ENCODE measurements at regions not wholly inside any gene's neighbourhood (a gene's known extent, or its start where the extent isn't known, plus 50 kb on each side); places are given as distances from the start of the nearest gene placed in this dataset.
A peak's percentile ranks its signal among the peaks of the same experiment; 100 is the strongest.
"Not testable (repeated sequence)": the region's sequence is repeated elsewhere in the genome, so short reads cannot be mapped to it uniquely, and the experiment has no call there.

GRCh38 chr2:156779416-156780120, 343.4 kb downstream of the GPD2 start:
- FAIRE-seq = no peak

- FAIRE-seq = not testable (repeated sequence)
Observed at GRCh38 chr2:156781677-156782076, 345.5 kb downstream of the GPD2 start.

- no peak for FAIRE-seq
Observed at GRCh38 chr2:156784020-156784701, 348.0 kb downstream of the GPD2 start.

- FAIRE-seq = no peak
Observed at GRCh38 chr2:156787517-156787916, 351.3 kb downstream of the GPD2 start.

- FAIRE-seq = no peak
Observed at GRCh38 chr2:156790343-156791037, 354.3 kb downstream of the GPD2 start.

- no peak for FAIRE-seq
Observed at GRCh38 chr2:156792242-156792840, 356.2 kb downstream of the GPD2 start.

- FAIRE-seq = no peak
Observed at GRCh38 chr2:156797832-156798231, 361.7 kb downstream of the GPD2 start.

- FAIRE-seq = no peak
Observed at GRCh38 chr2:156800065-156800653, 364.0 kb downstream of the GPD2 start.

- no peak for FAIRE-seq
Observed at GRCh38 chr2:156800781-156801361, 364.7 kb downstream of the GPD2 start.

GRCh38 chr2:156803243-156803642, 367.1 kb downstream of the GPD2 start:
- FAIRE-seq = no peak

- FAIRE-seq = no peak
Observed at GRCh38 chr2:156803967-156804366, 367.8 kb downstream of the GPD2 start.

- no peak for FAIRE-seq
Observed at GRCh38 chr2:156810094-156810493, 373.9 kb downstream of the GPD2 start.

- FAIRE-seq = no peak
Observed at GRCh38 chr2:156812496-156812895, 376.3 kb downstream of the GPD2 start.

GRCh38 chr2:156817430-156817829, 381.3 kb downstream of the GPD2 start:
- no peak for FAIRE-seq

GRCh38 chr2:156818221-156818620, 382.0 kb downstream of the GPD2 start:
- no peak for FAIRE-seq

GRCh38 chr2:156818944-156819343, 382.8 kb downstream of the GPD2 start:
- FAIRE-seq = no peak

- FAIRE-seq = peak; percentile 95
Observed at GRCh38 chr2:156826341-156826933, 390.3 kb downstream of the GPD2 start.

GRCh38 chr2:156834431-156834830, 398.3 kb downstream of the GPD2 start:
- FAIRE-seq = no peak

GRCh38 chr2:156837635-156838370, 401.6 kb downstream of the GPD2 start:
- no peak for FAIRE-seq

GRCh38 chr2:156841321-156841720, 405.1 kb downstream of the GPD2 start:
- FAIRE-seq = no peak

- FAIRE-seq = no peak
Observed at GRCh38 chr2:156845806-156846558, 409.8 kb downstream of the GPD2 start.

Measured in endometrium (tissue), 2 donors.